H9 (cell line): ENCODE measurements at regions not wholly inside any gene's neighbourhood (a gene's known extent, or its start where the extent isn't known, plus 50 kb on each side); places are given as distances from the start of the nearest gene placed in this dataset.

ENCODE experiments used
- DNase-seq: peaks from one replicate; pipeline ENCODE4 v3.0.0-alpha.2; 2017
- H2AFZ ChIP-seq: one replicate; pipeline ENCODE4 v1.6.1; 2013; ENCODE audit warnings: mild to moderate bottlenecking, low read length, control low read depth, moderate library complexity
- H2AK5ac ChIP-seq: 2 replicates; pipeline ENCODE4 v1.6.1; 2013; ENCODE audit warnings: low read length, control low read depth, mixed read lengths; ENCODE audit not compliant: insufficient read length
- H2BK120ac ChIP-seq: one replicate; pipeline ENCODE4 v1.6.1; 2013; ENCODE audit warnings: low read depth, mild to moderate bottlenecking, low read length, control low read depth, inconsistent platforms; ENCODE audit not compliant: poor library complexity, severe bottlenecking
- H2BK12ac ChIP-seq: 2 replicates; pipeline ENCODE4 v1.6.1; 2013; ENCODE audit warnings: low read length, control low read depth, mixed read lengths, low read depth; ENCODE audit not compliant: insufficient read length
- H2BK15ac ChIP-seq: 2 replicates; pipeline ENCODE4 v1.6.1; 2013; ENCODE audit warnings: low read depth, low read length, control low read depth
- H2BK20ac ChIP-seq: one replicate; pipeline ENCODE4 v1.6.1; 2013; ENCODE audit warnings: low read depth, mild to moderate bottlenecking, low read length, control low read depth, inconsistent platforms; ENCODE audit not compliant: poor library complexity, severe bottlenecking
- H2BK5ac ChIP-seq: 2 replicates; pipeline ENCODE4 v1.6.1; 2013; ENCODE audit warnings: low read length, control low read depth, mixed read lengths; ENCODE audit not compliant: insufficient read length
- H3K14ac ChIP-seq: 2 replicates; pipeline ENCODE4 v1.6.1; 2013; ENCODE audit warnings: low read length, control low read depth; ENCODE audit not compliant: insufficient read depth
- H3K18ac ChIP-seq: 2 replicates; pipeline ENCODE4 v1.6.1; 2013; ENCODE audit warnings: low read depth, mild to moderate bottlenecking, mixed read lengths, low read length, control low read depth; ENCODE audit not compliant: insufficient read length
- H3K23ac ChIP-seq: 2 replicates; pipeline ENCODE4 v1.6.1; 2013; ENCODE audit warnings: low read length, control low read depth, mixed read lengths, low read depth; ENCODE audit not compliant: insufficient read length
- H3K23me2 ChIP-seq: 2 replicates; pipeline ENCODE4 v1.6.1; 2013; ENCODE audit warnings: low read depth, mild to moderate bottlenecking, mixed read lengths, low read length, control low read depth; ENCODE audit not compliant: insufficient read length, poor library complexity, severe bottlenecking
- H3K27ac ChIP-seq: 2 replicates; pipeline ENCODE4 v1.5.1; 2013; ENCODE audit warnings: low read length, control low read depth, mixed read lengths, low read depth; ENCODE audit not compliant: insufficient read length
- H3K27me3 ChIP-seq: 2 replicates; pipeline ENCODE4 v1.6.1; 2013; ENCODE audit warnings: low read length, control low read depth, inconsistent platforms; ENCODE audit not compliant: insufficient read depth
- H3K4ac ChIP-seq: 2 replicates; pipeline ENCODE4 v1.6.1; 2013; ENCODE audit warnings: low read depth, mild to moderate bottlenecking, control low read depth, inconsistent platforms, low read length, moderate library complexity
- H3K4me1 ChIP-seq: 2 replicates; pipeline ENCODE4 v1.6.1; 2013; ENCODE audit warnings: low read length, control low read depth, inconsistent platforms; ENCODE audit not compliant: insufficient read depth
- H3K4me2 ChIP-seq: 2 replicates; pipeline ENCODE4 v1.6.1; 2013; ENCODE audit warnings: low read length, control low read depth, mixed read lengths; ENCODE audit not compliant: insufficient read length, insufficient read depth
- H3K56ac ChIP-seq: 2 replicates; pipeline ENCODE4 v1.6.1; 2013; ENCODE audit warnings: low read depth, mild to moderate bottlenecking, mixed read lengths, low read length, control low read depth; ENCODE audit not compliant: insufficient read length
- H3K79me1 ChIP-seq: 2 replicates; pipeline ENCODE4 v1.6.1; 2013; ENCODE audit warnings: low read depth, mild to moderate bottlenecking, moderate library complexity, low read length, control low read depth, inconsistent platforms; ENCODE audit not compliant: insufficient read depth, poor library complexity, severe bottlenecking
- H3K79me2 ChIP-seq: 2 replicates; pipeline ENCODE4 v1.6.1; 2013; ENCODE audit warnings: low read length, control low read depth, inconsistent platforms; ENCODE audit not compliant: insufficient read depth
- H3K9ac ChIP-seq: 2 replicates; pipeline ENCODE4 v1.6.1; 2013; ENCODE audit warnings: low read length, control low read depth, mixed read lengths; ENCODE audit not compliant: insufficient read length; ENCODE audit errors: extremely low read depth
- H3K9me3 ChIP-seq: one replicate; pipeline ENCODE4 v1.6.1; 2013; ENCODE audit warnings: low read depth, low read length, inconsistent platforms; ENCODE audit not compliant: control insufficient read depth
- H3T11ph ChIP-seq: one replicate; pipeline ENCODE4 v1.6.1; 2013; ENCODE audit warnings: mild to moderate bottlenecking, low read length, control low read depth, inconsistent platforms
- H4K20me1 ChIP-seq: one replicate; pipeline ENCODE4 v1.6.1; 2013; ENCODE audit not compliant: control insufficient read depth, insufficient read length, insufficient read depth
- H4K5ac ChIP-seq: 2 replicates; pipeline ENCODE4 v1.6.1; 2013; ENCODE audit warnings: low read depth, mild to moderate bottlenecking, mixed read lengths, low read length, control low read depth; ENCODE audit not compliant: insufficient read length
- H4K8ac ChIP-seq: replicated peaks from 2 replicates; pipeline ENCODE4 v1.6.1; 2013; ENCODE audit warnings: low read length, control low read depth, mixed read lengths, low read depth; ENCODE audit not compliant: insufficient read length
- H4K91ac ChIP-seq: 2 replicates; pipeline ENCODE4 v1.6.1; 2013; ENCODE audit warnings: low read depth, mild to moderate bottlenecking, moderate library complexity, mixed read lengths, low read length, control low read depth; ENCODE audit not compliant: insufficient read length
- H3K27ac Mint-ChIP-seq, 3 experiments: 2 replicates in 2 of 3; 3 replicates in 1 of 3; pipeline ENCODE4 v1.8.0; 2020 to 2021; ENCODE audit warnings: mixed read lengths in 3 of 3, mild to moderate bottlenecking in 1 of 3, moderate library complexity in 1 of 3
- H3K27me3 Mint-ChIP-seq: 2 replicates; pipeline ENCODE4 v1.8.0; 2021; ENCODE audit warnings: low read depth, mild to moderate bottlenecking, moderate library complexity, mixed read lengths
- H3K36me3 Mint-ChIP-seq, 3 experiments: 2 replicates in 2 of 3; 3 replicates in 1 of 3; pipeline ENCODE4 v1.8.0; 2020 to 2021; ENCODE audit warnings: low read depth in 3 of 3, mixed read lengths in 3 of 3; ENCODE audit not compliant: insufficient read depth in 1 of 3
- H3K4me1 Mint-ChIP-seq, 2 experiments: 2 replicates each; pipeline ENCODE4 v1.8.0; 2020; ENCODE audit warnings: mixed read lengths in 2 of 2
- H3K4me3 Mint-ChIP-seq, 2 experiments: 2 replicates in 1 of 2; 3 replicates in 1 of 2; pipeline ENCODE4 v1.8.0; 2020 to 2021; ENCODE audit warnings: mild to moderate bottlenecking in 2 of 2, mixed read lengths in 2 of 2, moderate library complexity in 1 of 2
- H3K9me3 Mint-ChIP-seq, 2 experiments: 2 replicates in 1 of 2; 3 replicates in 1 of 2; pipeline ENCODE4 v1.8.0; 2020; ENCODE audit warnings: mild to moderate bottlenecking in 2 of 2, mixed read lengths in 2 of 2, moderate library complexity in 1 of 2
- CTCF ChIP-seq: fragments of 200-600 bp; sonication (generic); conservative IDR thresholded peaks from 3 replicates; pipeline ENCODE4 v1.8.0; 2021; ENCODE audit warnings: antibody characterized with exemption, mild to moderate bottlenecking
- WGBS: extraction: QIAGEN DNeasy Blood & Tissue Kit; methylation state at CpG from one replicate; pipeline ENCODE4 v1.1.7; 2013; ENCODE audit warnings: missing lambda C conversion rate, low lambda C conversion rate, mixed read lengths; ENCODE audit not compliant: insufficient read length; ENCODE audit errors: extremely low coverage; 5-methylcytosine and 5-hydroxymethylcytosine counted together

DNA sequence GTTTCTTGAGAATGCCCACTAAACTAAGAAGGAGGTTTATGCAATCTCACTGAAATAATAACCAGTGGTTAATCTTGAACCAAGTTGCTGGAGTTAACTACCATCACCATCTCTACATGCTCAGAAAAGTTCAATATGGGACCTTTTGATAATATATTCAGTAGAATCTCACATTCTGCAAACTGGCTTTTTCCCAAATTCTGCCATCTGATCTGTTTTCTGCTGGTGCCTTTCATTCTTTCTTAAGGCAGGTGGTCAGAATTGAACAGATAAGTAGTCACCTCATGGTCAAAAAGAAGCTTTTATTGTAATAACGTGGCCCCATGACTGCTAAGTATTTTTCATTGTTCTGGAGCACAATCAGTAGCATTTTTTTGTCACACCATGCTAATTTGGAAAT lies 229.0 kb upstream of the GK2 start:
- Histone ChIP-seq H2BK20ac (no peak overlapping the region), H3K79me2 (no peaks in the 10 kb centered on the region), H3K14ac (no peak overlapping the region), H3K79me1 (no peaks in the 10 kb centered on the region), H3K56ac (no peak overlapping the region), H3K18ac (no peak overlapping the region), H3K4ac (no peak overlapping the region), H3K4me2 (no peak overlapping the region), H4K20me1 (no peaks in the 10 kb centered on the region), H3K23ac (no peak overlapping the region), H4K8ac (no peak overlapping the region), H3K9ac (no peak overlapping the region), H3K9me3 (no peaks in the 10 kb centered on the region), H3K27me3 (no peaks in the 10 kb centered on the region), H2BK15ac (no peak overlapping the region), H4K5ac (no peak overlapping the region), H2BK12ac (no peak overlapping the region), H2AK5ac (no peak overlapping the region), H2AFZ (no peak overlapping the region), H2BK5ac (no peak overlapping the region), H3T11ph (no peak overlapping the region), H3K27ac (no peak overlapping the region), H3K4me1 (no peaks in the 10 kb centered on the region; the same call in 1 of the 2 replicates), H4K91ac (no peak overlapping the region), H2BK120ac (no peak overlapping the region), H3K23me2 (no peaks in the 10 kb centered on the region)
- Mint-ChIP-seq H3K9me3 (no peaks in the 10 kb centered on the region), H3K36me3 (no peaks in the 10 kb centered on the region), H3K27me3 (no peaks in the 10 kb centered on the region), H3K4me1 (peaks cover 9 to 11% of the 10 kb centered on the region in 2 experiments), H3K4me3 (no peak overlapping the region), H3K27ac (no peak overlapping the region)
- no peak for TF ChIP-seq CTCF
- no peak for DNase-seq
- WGBS = no CpG with 5 or more reads among the region's 1 CpG
